ENCODE measurements at regions not wholly inside any gene's neighbourhood (a gene's known extent, or its start where the extent isn't known, plus 50 kb on each side); places are given as distances from the start of the nearest gene placed in this dataset.

GRCh38 chr5:122229551-122229950 lies 82.5 kb upstream of the SNCAIP start:
- Histone ChIP-seq H3K27ac (ENCODE audit: control insufficient read depth, insufficient read depth) (no peak overlapping the region), H3K36me3 (ENCODE audit: control insufficient read depth in 2 of 2, insufficient read depth in 2 of 2, low read length in 1 of 2) (no peaks in the 10 kb centered on the region), H3K9me3 (replicated peaks; ENCODE audit: control insufficient read depth, insufficient read depth, low read length) (no peaks in the 10 kb centered on the region), H2AFZ (ENCODE audit: control insufficient read depth, low read depth, low read length) (no peak overlapping the region), H3K4me2 (ENCODE audit: control insufficient read depth, insufficient read depth) (no peak overlapping the region), H3K9ac (ENCODE audit: control insufficient read depth, insufficient read depth, low read length) (no peak overlapping the region), H3K79me2 (ENCODE audit: control insufficient read depth, insufficient read depth, low read length) (no peaks in the 10 kb centered on the region), H3K27me3 (replicated peaks in 1 of 2; ENCODE audit: control insufficient read depth in 2 of 2, insufficient read depth in 2 of 2, low read length in 1 of 2) (no peaks in the 10 kb centered on the region; a peak in 1 of 4 replicates), H3K4me1 (ENCODE audit: control insufficient read depth, insufficient read depth, low read length) (no peaks in the 10 kb centered on the region), H3K4me3 (no peak overlapping the region), H4K20me1 (ENCODE audit: control insufficient read depth, insufficient read depth) (no peaks in the 10 kb centered on the region)
- RAD21 ChIA-PET (ENCODE audit: unreplicated experiment) = no interaction called here
- WGBS (ENCODE audit: insufficient coverage, insufficient replicate concordance, low lambda C conversion rate, missing lambda C conversion rate) = 49% methylated on average over 5 of the region's 5 CpGs
- in situ Hi-C loops (cut with MboI) (no loop called here), intact Hi-C loops (cut with micrococcal nuclease; ENCODE audit: unreplicated experiment) (no loop called here)
- POLR2A ChIA-PET = no interaction called here
- DNase-seq (ENCODE audit: low read depth, low spot score) (no peak), FAIRE-seq (no peak), ATAC-seq (no peak)
- CTCF ChIA-PET = no interaction called here
- SMC1A ChIA-PET (ENCODE audit: uncharacterized antibody, unreplicated experiment) = no interaction called here
- BruUV-seq (replicated peaks) = no TSS peak
- no peak for TF ChIP-seq FOXK2 (IDR thresholded peaks at IDR 0.05)
- TF ChIP-seq, protein P1, sequence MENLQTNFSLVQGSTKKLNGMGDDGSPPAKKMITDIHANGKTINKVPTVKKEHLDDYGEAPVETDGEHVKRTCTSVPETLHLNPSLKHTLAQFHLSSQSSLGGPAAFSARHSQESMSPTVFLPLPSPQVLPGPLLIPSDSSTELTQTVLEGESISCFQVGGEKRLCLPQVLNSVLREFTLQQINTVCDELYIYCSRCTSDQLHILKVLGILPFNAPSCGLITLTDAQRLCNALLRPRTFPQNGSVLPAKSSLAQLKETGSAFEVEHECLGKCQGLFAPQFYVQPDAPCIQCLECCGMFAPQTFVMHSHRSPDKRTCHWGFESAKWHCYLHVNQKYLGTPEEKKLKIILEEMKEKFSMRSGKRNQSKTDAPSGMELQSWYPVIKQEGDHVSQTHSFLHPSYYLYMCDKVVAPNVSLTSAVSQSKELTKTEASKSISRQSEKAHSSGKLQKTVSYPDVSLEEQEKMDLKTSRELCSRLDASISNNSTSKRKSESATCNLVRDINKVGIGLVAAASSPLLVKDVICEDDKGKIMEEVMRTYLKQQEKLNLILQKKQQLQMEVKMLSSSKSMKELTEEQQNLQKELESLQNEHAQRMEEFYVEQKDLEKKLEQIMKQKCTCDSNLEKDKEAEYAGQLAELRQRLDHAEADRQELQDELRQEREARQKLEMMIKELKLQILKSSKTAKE (IDR thresholded peaks at IDR 0.05; ENCODE audit: low read depth, poor library complexity, severe bottlenecking) = no peak
- TF ChIP-seq CREM (IDR thresholded peaks at IDR 0.05; ENCODE audit: low read depth) = no peak
- TF ChIP-seq, protein P2, sequence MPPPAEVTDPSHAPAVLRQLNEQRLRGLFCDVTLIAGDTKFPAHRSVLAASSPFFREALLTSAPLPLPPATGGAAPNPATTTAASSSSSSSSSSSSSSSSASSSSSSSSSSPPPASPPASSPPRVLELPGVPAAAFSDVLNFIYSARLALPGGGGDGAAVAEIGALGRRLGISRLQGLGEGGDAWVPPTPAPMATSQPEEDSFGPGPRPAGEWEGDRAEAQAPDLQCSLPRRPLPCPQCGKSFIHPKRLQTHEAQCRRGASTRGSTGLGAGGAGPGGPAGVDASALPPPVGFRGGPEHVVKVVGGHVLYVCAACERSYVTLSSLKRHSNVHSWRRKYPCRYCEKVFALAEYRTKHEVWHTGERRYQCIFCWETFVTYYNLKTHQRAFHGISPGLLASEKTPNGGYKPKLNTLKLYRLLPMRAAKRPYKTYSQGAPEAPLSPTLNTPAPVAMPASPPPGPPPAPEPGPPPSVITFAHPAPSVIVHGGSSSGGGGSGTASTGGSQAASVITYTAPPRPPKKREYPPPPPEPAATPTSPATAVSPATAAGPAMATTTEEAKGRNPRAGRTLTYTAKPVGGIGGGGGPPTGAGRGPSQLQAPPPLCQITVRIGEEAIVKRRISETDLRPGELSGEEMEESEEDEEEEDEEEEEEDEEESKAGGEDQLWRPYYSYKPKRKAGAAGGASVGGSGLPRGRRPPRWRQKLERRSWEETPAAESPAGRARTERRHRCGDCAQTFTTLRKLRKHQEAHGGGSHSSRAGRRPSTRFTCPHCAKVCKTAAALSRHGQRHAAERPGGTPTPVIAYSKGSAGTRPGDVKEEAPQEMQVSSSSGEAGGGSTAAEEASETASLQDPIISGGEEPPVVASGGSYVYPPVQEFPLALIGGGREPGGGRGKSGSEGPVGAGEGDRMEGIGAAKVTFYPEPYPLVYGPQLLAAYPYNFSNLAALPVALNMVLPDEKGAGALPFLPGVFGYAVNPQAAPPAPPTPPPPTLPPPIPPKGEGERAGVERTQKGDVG (CRISPR knock-in tag; IDR thresholded peaks at IDR 0.05) = no peak
- no peak for TF ChIP-seq BRCA1 (IDR thresholded peaks at IDR 0.05; ENCODE audit: low read depth, low read length)
- TF ChIP-seq E2F8 (IDR thresholded peaks at IDR 0.05; ENCODE audit: low read depth, partially characterized antibody) = no peak
- TF ChIP-seq RBBP5 (conservative IDR thresholded peaks at IDR 0.05) = no peak
- no peak for TF ChIP-seq RB1 (IDR thresholded peaks at IDR 0.05; ENCODE audit: borderline replicate concordance)
- TF ChIP-seq KDM1A (IDR thresholded peaks at IDR 0.05; ENCODE audit: borderline replicate concordance) = no peak
- no peak for TF ChIP-seq SMARCA5 (IDR thresholded peaks at IDR 0.05)
- no peak for TF ChIP-seq TCF7 (IDR thresholded peaks at IDR 0.05; ENCODE audit: borderline replicate concordance)
- no peak for TF ChIP-seq MEF2A (IDR thresholded peaks at IDR 0.05; ENCODE audit: insufficient read depth, low read depth, low read length)
- TF ChIP-seq ZBTB40 (IDR thresholded peaks at IDR 0.05; ENCODE audit: borderline replicate concordance) = no peak
- TF ChIP-seq CEBPB (IDR thresholded peaks at IDR 0.05; ENCODE audit: borderline replicate concordance in 1 of 2, low read depth in 2 of 2, low read length in 2 of 2) = no peak

All from GM12878 (cell line).